ENCODE measurements at regions not wholly inside any gene's neighbourhood (a gene's known extent, or its start where the extent isn't known, plus 50 kb on each side); places are given as distances from the start of the nearest gene placed in this dataset.
"Not testable (repeated sequence)": the region's sequence is repeated elsewhere in the genome, so short reads cannot be mapped to it uniquely, and the experiment has no call there.

GRCh38 chrX:134045372-134045771 is 60.0 kb upstream of the GPC3 start:
- not testable (repeated sequence) for DNase-seq (ENCODE audit: low read depth in 1 of 2, low spot score in 1 of 2); H3K27ac ChIP-seq (replicated peaks); H3K27me3 ChIP-seq (ENCODE audit: insufficient read depth, poor library complexity, severe bottlenecking)

GRCh38 chrX:134067107-134067506 is 81.7 kb upstream of the GPC3 start:
- DNase-seq (ENCODE audit: low read depth in 1 of 2, low spot score in 1 of 2); H3K4me3 ChIP-seq (replicated peaks; ENCODE audit: insufficient read depth, low read length); H3K27me3 ChIP-seq (ENCODE audit: insufficient read depth, poor library complexity, severe bottlenecking); H3K27ac ChIP-seq (replicated peaks): not testable (repeated sequence)

More at GRCh38 chrX:134045372-134045771, 60.0 kb upstream of the GPC3 start:
- not testable (repeated sequence) for H3K4me3 ChIP-seq (replicated peaks; ENCODE audit: insufficient read depth, low read length)

- not testable (repeated sequence) for H3K27ac ChIP-seq (replicated peaks); DNase-seq (ENCODE audit: low read depth in 1 of 2, low spot score in 1 of 2); H3K4me3 ChIP-seq (replicated peaks; ENCODE audit: insufficient read depth, low read length); H3K27me3 ChIP-seq (ENCODE audit: insufficient read depth, poor library complexity, severe bottlenecking)
Observed at GRCh38 chrX:134071899-134072298, 86.5 kb upstream of the GPC3 start.

- TF ChIP-seq POLR2AphosphoS5 (IDR thresholded peaks at IDR 0.05; ENCODE audit: low read depth) (no peak), SPI1 (IDR thresholded peaks at IDR 0.05; ENCODE audit: borderline replicate concordance, low read depth) (no peak), CTCF (IDR thresholded peaks at IDR 0.05; ENCODE audit: insufficient read depth, low read length) (no peak), REST (IDR thresholded peaks at IDR 0.05; ENCODE audit: insufficient replicate concordance, low read depth) (no peak), GABPA (IDR thresholded peaks at IDR 0.05; ENCODE audit: low read depth) (no peak)
- Histone ChIP-seq H3K27ac (replicated peaks) (no peak overlapping the region), H3K4me3 (replicated peaks; ENCODE audit: insufficient read depth, low read length) (no peak overlapping the region), H3K27me3 (ENCODE audit: insufficient read depth, poor library complexity, severe bottlenecking) (no peaks in the 10 kb centered on the region)
- no peak for DNase-seq (ENCODE audit: low read depth in 1 of 2, low spot score in 1 of 2)
Observed at GRCh38 chrX:134073341-134073740, 87.9 kb upstream of the GPC3 start.

GRCh38 chrX:134074151-134074550 is 88.8 kb upstream of the GPC3 start:
- TF ChIP-seq REST (IDR thresholded peaks at IDR 0.05; ENCODE audit: insufficient replicate concordance, low read depth) (no peak), SPI1 (IDR thresholded peaks at IDR 0.05; ENCODE audit: borderline replicate concordance, low read depth) (no peak), POLR2AphosphoS5 (IDR thresholded peaks at IDR 0.05; ENCODE audit: low read depth) (no peak), CTCF (IDR thresholded peaks at IDR 0.05; ENCODE audit: insufficient read depth, low read length) (no peak), GABPA (IDR thresholded peaks at IDR 0.05; ENCODE audit: low read depth) (no peak)
- Histone ChIP-seq H3K27me3 (ENCODE audit: insufficient read depth, poor library complexity, severe bottlenecking) (no peaks in the 10 kb centered on the region), H3K27ac (replicated peaks) (no peak overlapping the region), H3K4me3 (replicated peaks; ENCODE audit: insufficient read depth, low read length) (no peak overlapping the region)
- no peak for DNase-seq (ENCODE audit: low read depth in 1 of 2, low spot score in 1 of 2)

Measured in HL-60 (cell line).